ENCODE measurements at regions not wholly inside any gene's neighbourhood (a gene's known extent, or its start where the extent isn't known, plus 50 kb on each side); places are given as distances from the start of the nearest gene placed in this dataset.
"Not testable (repeated sequence)": the region's sequence is repeated elsewhere in the genome, so short reads cannot be mapped to it uniquely, and the experiment has no call there.

GRCh38 chr21:23138797-23139196, 2140.6 kb downstream of the NCAM2 start:
- H3K4me3 Mint-ChIP-seq = no peak overlapping the region
- H3K4me1 Mint-ChIP-seq (ENCODE audit: low read depth) = no peaks in the 10 kb centered on the region
- no peak for ATAC-seq
- DNase-seq = no peak
- no peaks in the 10 kb centered on the region for H3K27me3 Mint-ChIP-seq (ENCODE audit: low read depth)
- peaks cover 11% of the 10 kb centered on the region for H3K9me3 Mint-ChIP-seq
- H3K36me3 Mint-ChIP-seq (ENCODE audit: insufficient read depth) = no peaks in the 10 kb centered on the region

DNA sequence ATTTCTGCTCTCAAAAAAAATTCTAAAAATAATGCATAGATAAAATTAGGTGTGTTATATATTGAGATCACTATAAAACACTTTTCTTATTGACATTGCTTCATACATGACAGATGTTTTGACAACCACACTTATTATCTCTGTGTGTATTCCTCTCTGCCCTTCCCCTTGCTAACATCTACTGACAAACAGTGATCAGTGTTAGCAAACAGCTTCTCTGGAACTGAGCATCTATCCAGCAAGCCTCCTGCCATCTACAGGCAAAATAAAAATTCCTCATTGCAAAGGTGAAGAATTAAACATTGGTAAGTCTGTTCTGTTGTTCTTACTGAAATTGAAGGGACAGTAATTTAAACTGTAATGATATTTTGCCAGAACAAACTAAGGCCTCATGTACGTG, 2153.9 kb downstream of the NCAM2 start:
- no peak for ATAC-seq
- no peaks in the 10 kb centered on the region for H3K27me3 Mint-ChIP-seq (ENCODE audit: low read depth)
- H3K36me3 Mint-ChIP-seq (ENCODE audit: insufficient read depth) = no peaks in the 10 kb centered on the region
- H3K4me3 Mint-ChIP-seq = no peak overlapping the region
- H3K4me1 Mint-ChIP-seq (ENCODE audit: low read depth) = no peaks in the 10 kb centered on the region
- no peak for DNase-seq
- peaks cover 8% of the 10 kb centered on the region for H3K9me3 Mint-ChIP-seq

GRCh38 chr21:23153842-23154241, 2155.6 kb downstream of the NCAM2 start:
- ATAC-seq; H3K4me3 Mint-ChIP-seq; H3K36me3 Mint-ChIP-seq (ENCODE audit: insufficient read depth); DNase-seq; H3K4me1 Mint-ChIP-seq (ENCODE audit: low read depth); H3K27me3 Mint-ChIP-seq (ENCODE audit: low read depth); H3K9me3 Mint-ChIP-seq: not testable (repeated sequence)

GRCh38 chr21:23155281-23155680, 2157.1 kb downstream of the NCAM2 start:
- Mint-ChIP-seq H3K27me3 (ENCODE audit: low read depth) (no peaks in the 10 kb centered on the region), H3K9me3 (peaks cover 2% of the 10 kb centered on the region), H3K4me1 (ENCODE audit: low read depth) (no peaks in the 10 kb centered on the region), H3K36me3 (ENCODE audit: insufficient read depth) (no peaks in the 10 kb centered on the region), H3K4me3 (no peak overlapping the region)
- no peak for ATAC-seq
- DNase-seq = no peak

DNA sequence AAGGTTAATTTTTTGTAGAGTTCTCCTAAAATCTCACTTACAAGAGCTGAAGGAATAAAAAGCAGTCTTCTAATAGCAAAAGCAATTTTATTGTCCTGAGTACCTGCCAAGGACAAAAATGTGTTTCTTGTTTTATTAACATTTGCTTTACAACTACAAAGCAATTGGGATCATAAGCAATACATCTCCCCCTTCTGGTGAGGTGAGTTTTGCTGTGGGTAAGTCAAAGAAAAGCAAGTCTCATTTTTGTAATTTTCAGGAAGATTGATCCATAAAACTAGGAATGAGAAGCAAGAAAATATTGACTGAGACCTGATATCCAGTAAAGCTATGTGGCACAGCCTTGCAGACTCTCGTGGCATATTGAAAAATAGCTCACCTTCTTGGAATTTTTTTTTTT, 2162.7 kb downstream of the NCAM2 start:
- no peak for ATAC-seq
- no peak overlapping the region for H3K4me3 Mint-ChIP-seq
- DNase-seq = no peak
- no peaks in the 10 kb centered on the region for H3K36me3 Mint-ChIP-seq (ENCODE audit: insufficient read depth)
- H3K9me3 Mint-ChIP-seq = no peaks in the 10 kb centered on the region
- no peaks in the 10 kb centered on the region for H3K4me1 Mint-ChIP-seq (ENCODE audit: low read depth)
- H3K27me3 Mint-ChIP-seq (ENCODE audit: low read depth) = no peaks in the 10 kb centered on the region

- no peaks in the 10 kb centered on the region for H3K36me3 Mint-ChIP-seq (ENCODE audit: insufficient read depth)
- DNase-seq (no peak), ATAC-seq (no peak)
- H3K4me1 Mint-ChIP-seq (ENCODE audit: low read depth) = no peaks in the 10 kb centered on the region
- no peak overlapping the region for H3K4me3 Mint-ChIP-seq
- H3K9me3 Mint-ChIP-seq = peaks cover 5% of the 10 kb centered on the region
- no peaks in the 10 kb centered on the region for H3K27me3 Mint-ChIP-seq (ENCODE audit: low read depth)
Observed at GRCh38 chr21:23162198-23162946, 2164.2 kb downstream of the NCAM2 start.

All from activated T-cell treated with anti-CD3 and anti-CD28 coated beads, Interleukin-2, amount 50 U/mL, for 4 hours (primary cell).